ENCODE measurements at regions not wholly inside any gene's neighbourhood (a gene's known extent, or its start where the extent isn't known, plus 50 kb on each side); places are given as distances from the start of the nearest gene placed in this dataset.

- Histone ChIP-seq H3K4me2 (ENCODE audit: unreplicated experiment) (peak overlapping the region; percentile 36), H3K9me2 (ENCODE audit: insufficient read depth) (no peaks in the 10 kb centered on the region), H2AFZ (no peak overlapping the region), H3K36me3 (ENCODE audit: low read depth) (no peaks in the 10 kb centered on the region), H3K4me1 (ENCODE audit: insufficient read depth) (peaks cover 17% of the 10 kb centered on the region), H3K79me2 (ENCODE audit: insufficient read depth) (no peaks in the 10 kb centered on the region), H3K27ac (peak overlapping the region; percentile 38), H3K4me3 (0 out of 2 replicates have a peak overlapping the region, but pooled peaks have one; percentile 3), H3K9me3 (ENCODE audit: low read depth) (no peaks in the 10 kb centered on the region), H3F3A (ENCODE audit: insufficient read depth) (peaks cover 16% of the 10 kb centered on the region), H4K20me1 (ENCODE audit: insufficient read depth) (no peaks in the 10 kb centered on the region), H3K9ac (no peak overlapping the region), H3K27me3 (replicated peaks; ENCODE audit: insufficient read depth) (no peaks in the 10 kb centered on the region)
- WGBS, 2 experiments (ENCODE audit: low coverage in 1 of 2, low lambda C conversion rate in 2 of 2, missing lambda C conversion rate in 2 of 2) = 0% methylated on average over 4 of the region's 4 CpGs
- in situ Hi-C loops (cut with MboI) = no loop called here
- peak; percentile 93 for DNase-seq
- TF ChIP-seq EZH2phosphoT487 (IDR thresholded peaks at IDR 0.05; ENCODE audit: insufficient read depth, low read depth) (no peak), EZH2 (IDR thresholded peaks at IDR 0.05; ENCODE audit: insufficient read depth, poor library complexity, severe bottlenecking) (no peak)
These were observed 724.5 kb downstream of the EPHA4 start for GRCh38 chr2:220847589-220847988.

GRCh38 chr2:220849433-220849832 is 722.7 kb downstream of the EPHA4 start:
- Histone ChIP-seq H3K9me2 (ENCODE audit: insufficient read depth) (no peaks in the 10 kb centered on the region), H3K27me3 (replicated peaks; ENCODE audit: insufficient read depth) (no peaks in the 10 kb centered on the region), H2AFZ (no peak overlapping the region), H4K20me1 (ENCODE audit: insufficient read depth) (no peaks in the 10 kb centered on the region), H3K36me3 (ENCODE audit: low read depth) (no peaks in the 10 kb centered on the region), H3K4me2 (ENCODE audit: unreplicated experiment) (no peak overlapping the region), H3K9ac (no peak overlapping the region), H3K4me1 (ENCODE audit: insufficient read depth) (peaks cover 17% of the 10 kb centered on the region), H3K27ac (no peak overlapping the region), H3K4me3 (no peak overlapping the region), H3K9me3 (ENCODE audit: low read depth) (no peaks in the 10 kb centered on the region), H3K79me2 (ENCODE audit: insufficient read depth) (no peaks in the 10 kb centered on the region), H3F3A (ENCODE audit: insufficient read depth) (peaks cover 16% of the 10 kb centered on the region)
- DNase-seq = no peak
- in situ Hi-C loops (cut with MboI) = no loop called here
- WGBS, 2 experiments (ENCODE audit: low coverage in 1 of 2, low lambda C conversion rate in 2 of 2, missing lambda C conversion rate in 2 of 2) = 58 to 65% methylated on average over 5 of the region's 5 CpGs
- TF ChIP-seq EZH2phosphoT487 (IDR thresholded peaks at IDR 0.05; ENCODE audit: insufficient read depth, low read depth) = no peak
- no peak for TF ChIP-seq EZH2 (IDR thresholded peaks at IDR 0.05; ENCODE audit: insufficient read depth, poor library complexity, severe bottlenecking)

GRCh38 chr2:220850116-220850515 is 722.0 kb downstream of the EPHA4 start:
- no peak for DNase-seq
- H3K27ac ChIP-seq = no peak overlapping the region
- H3F3A ChIP-seq (ENCODE audit: insufficient read depth) = peaks cover 16% of the 10 kb centered on the region
- TF ChIP-seq EZH2phosphoT487 (IDR thresholded peaks at IDR 0.05; ENCODE audit: insufficient read depth, low read depth) = no peak
- TF ChIP-seq EZH2 (IDR thresholded peaks at IDR 0.05; ENCODE audit: insufficient read depth, poor library complexity, severe bottlenecking) = no peak
- 37 to 43% methylated on average over 3 of the region's 3 CpGs for WGBS, 2 experiments (ENCODE audit: low coverage in 1 of 2, low lambda C conversion rate in 2 of 2, missing lambda C conversion rate in 2 of 2)
- H3K4me2 ChIP-seq (ENCODE audit: unreplicated experiment) = no peak overlapping the region
- H3K4me1 ChIP-seq (ENCODE audit: insufficient read depth) = peaks cover 17% of the 10 kb centered on the region
- H3K79me2 ChIP-seq (ENCODE audit: insufficient read depth) = no peaks in the 10 kb centered on the region
- H3K27me3 ChIP-seq (replicated peaks; ENCODE audit: insufficient read depth) = no peaks in the 10 kb centered on the region
- no peaks in the 10 kb centered on the region for H4K20me1 ChIP-seq (ENCODE audit: insufficient read depth)
- H3K9me2 ChIP-seq (ENCODE audit: insufficient read depth) = no peaks in the 10 kb centered on the region
- no peaks in the 10 kb centered on the region for H3K9me3 ChIP-seq (ENCODE audit: low read depth)
- no peak overlapping the region for H3K4me3 ChIP-seq
- H3K36me3 ChIP-seq (ENCODE audit: low read depth) = no peaks in the 10 kb centered on the region
- H2AFZ ChIP-seq = 0 out of 2 replicates have a peak overlapping the region, but pooled peaks have one; percentile 4
- in situ Hi-C loops (cut with MboI) = no loop called here
- no peak overlapping the region for H3K9ac ChIP-seq

- peak; percentile 10 for DNase-seq
- WGBS, 2 experiments (ENCODE audit: low coverage in 1 of 2, low lambda C conversion rate in 2 of 2, missing lambda C conversion rate in 2 of 2) = 38 to 42% methylated on average over 2 of the region's 2 CpGs
These were observed 716.8 kb downstream of the EPHA4 start for GRCh38 chr2:220855296-220855695.

GRCh38 chr2:220856486-220856885 is 715.6 kb downstream of the EPHA4 start:
- WGBS, 2 experiments (ENCODE audit: low coverage in 1 of 2, low lambda C conversion rate in 2 of 2, missing lambda C conversion rate in 2 of 2) = 39 to 62% methylated on average over 2 of the region's 2 CpGs
- no peak overlapping the region for H3K4me2 ChIP-seq (ENCODE audit: unreplicated experiment)
- no peak overlapping the region for H3K4me3 ChIP-seq
- no peaks in the 10 kb centered on the region for H3K9me3 ChIP-seq (ENCODE audit: low read depth)
- DNase-seq = no peak
- H3K27ac ChIP-seq = no peak overlapping the region
- H3K79me2 ChIP-seq (ENCODE audit: insufficient read depth) = no peaks in the 10 kb centered on the region
- H4K20me1 ChIP-seq (ENCODE audit: insufficient read depth) = no peaks in the 10 kb centered on the region
- no peak overlapping the region for H3K9ac ChIP-seq
- TF ChIP-seq EZH2 (IDR thresholded peaks at IDR 0.05; ENCODE audit: insufficient read depth, poor library complexity, severe bottlenecking) (no peak), EZH2phosphoT487 (IDR thresholded peaks at IDR 0.05; ENCODE audit: insufficient read depth, low read depth) (no peak)
- H3K4me1 ChIP-seq (ENCODE audit: insufficient read depth) = no peaks in the 10 kb centered on the region
- no peaks in the 10 kb centered on the region for H3K9me2 ChIP-seq (ENCODE audit: insufficient read depth)
- H2AFZ ChIP-seq = no peak overlapping the region
- H3F3A ChIP-seq (ENCODE audit: insufficient read depth) = no peaks in the 10 kb centered on the region
- H3K36me3 ChIP-seq (ENCODE audit: low read depth) = no peaks in the 10 kb centered on the region
- no peaks in the 10 kb centered on the region for H3K27me3 ChIP-seq (replicated peaks; ENCODE audit: insufficient read depth)
- in situ Hi-C loops (cut with MboI) = no loop called here

More at GRCh38 chr2:220855296-220855695, 716.8 kb downstream of the EPHA4 start:
- Histone ChIP-seq H3K9me3 (ENCODE audit: low read depth) (no peaks in the 10 kb centered on the region), H4K20me1 (ENCODE audit: insufficient read depth) (no peaks in the 10 kb centered on the region), H3K27ac (no peak overlapping the region), H3K4me1 (ENCODE audit: insufficient read depth) (no peaks in the 10 kb centered on the region), H3K4me2 (ENCODE audit: unreplicated experiment) (no peak overlapping the region), H3K27me3 (replicated peaks; ENCODE audit: insufficient read depth) (no peaks in the 10 kb centered on the region), H3K4me3 (no peak overlapping the region), H3F3A (ENCODE audit: insufficient read depth) (no peaks in the 10 kb centered on the region), H3K9ac (no peak overlapping the region), H3K9me2 (ENCODE audit: insufficient read depth) (no peaks in the 10 kb centered on the region), H3K36me3 (ENCODE audit: low read depth) (no peaks in the 10 kb centered on the region), H3K79me2 (ENCODE audit: insufficient read depth) (no peaks in the 10 kb centered on the region), H2AFZ (no peak overlapping the region)
- TF ChIP-seq EZH2 (IDR thresholded peaks at IDR 0.05; ENCODE audit: insufficient read depth, poor library complexity, severe bottlenecking) = no peak
- TF ChIP-seq EZH2phosphoT487 (IDR thresholded peaks at IDR 0.05; ENCODE audit: insufficient read depth, low read depth) = no peak
- in situ Hi-C loops (cut with MboI) = no loop called here
